ENCODE measurements at regions not wholly inside any gene's neighbourhood (a gene's known extent, or its start where the extent isn't known, plus 50 kb on each side); places are given as distances from the start of the nearest gene placed in this dataset.

DNA sequence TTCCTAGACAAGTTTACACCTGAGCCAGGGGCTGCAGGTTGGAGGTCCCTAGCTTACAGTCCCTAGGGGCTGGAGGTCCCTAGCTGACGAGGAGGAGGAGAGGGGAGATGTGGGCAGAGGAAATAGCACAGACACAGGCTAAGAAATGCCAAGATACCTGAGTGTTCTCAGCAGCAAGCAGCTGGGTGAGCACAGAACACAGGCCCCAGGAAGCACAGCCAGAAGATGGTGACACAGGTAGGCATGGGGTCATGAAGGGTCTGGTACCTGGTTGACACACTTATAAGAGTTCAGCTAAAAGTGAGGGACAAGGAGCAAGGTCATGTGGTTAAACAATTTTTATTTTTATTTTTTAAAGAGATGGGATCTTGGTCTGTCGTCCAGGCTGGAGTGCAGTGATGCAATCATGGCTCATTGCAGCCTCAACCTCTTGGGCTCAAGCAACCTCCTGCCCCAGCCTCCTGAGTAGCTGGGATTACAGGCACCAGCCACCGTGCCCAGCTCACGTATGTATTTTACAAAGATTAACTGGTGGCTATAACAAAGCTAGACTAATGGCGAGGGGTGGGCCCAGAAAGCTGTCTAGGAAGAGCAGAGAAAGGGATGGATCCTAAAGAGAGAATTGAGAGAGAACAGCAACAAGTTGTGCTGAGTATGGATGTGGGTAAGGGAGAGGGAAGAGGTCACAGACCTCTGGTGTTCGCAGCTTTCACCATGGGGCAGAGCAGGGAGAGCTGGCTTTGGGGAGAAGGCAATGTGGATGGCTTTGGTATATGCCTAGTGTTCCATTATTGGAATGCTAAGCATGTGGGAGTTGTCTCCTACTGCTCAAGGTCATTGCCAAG lies 140.3 kb upstream of the KLF14 start:
- TF ChIP-seq, protein P1, sequence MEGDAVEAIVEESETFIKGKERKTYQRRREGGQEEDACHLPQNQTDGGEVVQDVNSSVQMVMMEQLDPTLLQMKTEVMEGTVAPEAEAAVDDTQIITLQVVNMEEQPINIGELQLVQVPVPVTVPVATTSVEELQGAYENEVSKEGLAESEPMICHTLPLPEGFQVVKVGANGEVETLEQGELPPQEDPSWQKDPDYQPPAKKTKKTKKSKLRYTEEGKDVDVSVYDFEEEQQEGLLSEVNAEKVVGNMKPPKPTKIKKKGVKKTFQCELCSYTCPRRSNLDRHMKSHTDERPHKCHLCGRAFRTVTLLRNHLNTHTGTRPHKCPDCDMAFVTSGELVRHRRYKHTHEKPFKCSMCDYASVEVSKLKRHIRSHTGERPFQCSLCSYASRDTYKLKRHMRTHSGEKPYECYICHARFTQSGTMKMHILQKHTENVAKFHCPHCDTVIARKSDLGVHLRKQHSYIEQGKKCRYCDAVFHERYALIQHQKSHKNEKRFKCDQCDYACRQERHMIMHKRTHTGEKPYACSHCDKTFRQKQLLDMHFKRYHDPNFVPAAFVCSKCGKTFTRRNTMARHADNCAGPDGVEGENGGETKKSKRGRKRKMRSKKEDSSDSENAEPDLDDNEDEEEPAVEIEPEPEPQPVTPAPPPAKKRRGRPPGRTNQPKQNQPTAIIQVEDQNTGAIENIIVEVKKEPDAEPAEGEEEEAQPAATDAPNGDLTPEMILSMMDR (IDR thresholded peaks at IDR 0.05; ENCODE audit: low read length), result no peak
- no peak for TF ChIP-seq EZH2phosphoT487 (IDR thresholded peaks at IDR 0.05; ENCODE audit: low read length)
- no peak for TF ChIP-seq EZH2 (optimal IDR thresholded peaks at IDR 0.05; ENCODE audit: low read depth, low read length)
- no peaks in the 10 kb centered on the region for H3K79me2 ChIP-seq (ENCODE audit: low read length)
- H3K36me3 ChIP-seq (replicated peaks; ENCODE audit: insufficient read depth, low read length), result no peaks in the 10 kb centered on the region

DNA sequence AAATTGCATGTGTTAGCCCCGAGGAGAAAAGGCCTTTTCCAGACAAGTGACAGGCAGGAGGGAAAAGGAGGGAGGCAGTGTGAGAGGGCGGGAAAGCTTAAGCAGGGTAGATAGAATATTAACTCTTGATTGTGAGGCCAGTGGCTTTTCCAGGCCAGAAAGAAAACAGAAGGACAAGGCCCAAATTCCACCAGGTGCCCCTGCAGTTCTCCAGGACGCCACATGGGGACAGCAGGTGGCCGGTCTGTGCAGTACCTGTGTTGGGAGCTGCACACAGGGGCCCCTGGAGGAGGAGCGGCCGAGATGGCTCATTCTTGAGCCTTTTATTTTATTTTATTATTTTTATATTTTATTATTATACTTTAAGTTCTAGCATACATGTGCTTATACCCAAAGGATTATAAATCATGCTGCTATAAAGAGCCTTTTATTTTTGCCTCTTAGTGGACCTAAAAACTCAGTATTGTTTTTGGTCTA lies 141.3 kb upstream of the KLF14 start:
- Histone ChIP-seq H3K9me3 (replicated peaks; ENCODE audit: insufficient read depth, low read length) (no peaks in the 10 kb centered on the region), H3K4me2 (ENCODE audit: low read depth, low read length) (no peak overlapping the region), H3K4me1 (ENCODE audit: low read length) (no peaks in the 10 kb centered on the region), H3K79me2 (ENCODE audit: low read length) (no peaks in the 10 kb centered on the region), H3K27ac (ENCODE audit: low read length) (no peak overlapping the region), H3K4me3 (ENCODE audit: low read length) (no peak overlapping the region), H3K9me2 (replicated peaks; ENCODE audit: insufficient read depth, low read length) (no peaks in the 10 kb centered on the region), H2AFZ (ENCODE audit: low read length) (no peak overlapping the region), H3K36me3 (replicated peaks; ENCODE audit: insufficient read depth, low read length) (no peaks in the 10 kb centered on the region), H3K9ac (ENCODE audit: low read length) (no peak overlapping the region), H3F3A (ENCODE audit: insufficient read depth, low read length) (no peaks in the 10 kb centered on the region), H3K27me3 (replicated peaks; ENCODE audit: insufficient read depth, low read length) (no peaks in the 10 kb centered on the region), H4K20me1 (ENCODE audit: insufficient read depth, low read length) (no peaks in the 10 kb centered on the region)
- TF ChIP-seq, protein P1 (IDR thresholded peaks at IDR 0.05; ENCODE audit: low read length), result peak; percentile 78
- TF ChIP-seq EZH2 (optimal IDR thresholded peaks at IDR 0.05; ENCODE audit: low read depth, low read length) (no peak), EZH2phosphoT487 (IDR thresholded peaks at IDR 0.05; ENCODE audit: low read length) (no peak)
- DNase-seq, result peak; percentile 33

More for the DNA sequence above, 140.3 kb upstream of the KLF14 start:
- Histone ChIP-seq H4K20me1 (ENCODE audit: insufficient read depth, low read length) (no peaks in the 10 kb centered on the region), H2AFZ (ENCODE audit: low read length) (no peak overlapping the region), H3K4me1 (ENCODE audit: low read length) (no peaks in the 10 kb centered on the region), H3K9me3 (replicated peaks; ENCODE audit: insufficient read depth, low read length) (no peaks in the 10 kb centered on the region), H3K4me2 (ENCODE audit: low read depth, low read length) (no peak overlapping the region), H3K27me3 (replicated peaks; ENCODE audit: insufficient read depth, low read length) (no peaks in the 10 kb centered on the region), H3K4me3 (ENCODE audit: low read length) (no peak overlapping the region), H3K9me2 (replicated peaks; ENCODE audit: insufficient read depth, low read length) (no peaks in the 10 kb centered on the region), H3F3A (ENCODE audit: insufficient read depth, low read length) (no peaks in the 10 kb centered on the region), H3K27ac (ENCODE audit: low read length) (no peak overlapping the region), H3K9ac (ENCODE audit: low read length) (no peak overlapping the region)
- no peak for DNase-seq

DNA sequence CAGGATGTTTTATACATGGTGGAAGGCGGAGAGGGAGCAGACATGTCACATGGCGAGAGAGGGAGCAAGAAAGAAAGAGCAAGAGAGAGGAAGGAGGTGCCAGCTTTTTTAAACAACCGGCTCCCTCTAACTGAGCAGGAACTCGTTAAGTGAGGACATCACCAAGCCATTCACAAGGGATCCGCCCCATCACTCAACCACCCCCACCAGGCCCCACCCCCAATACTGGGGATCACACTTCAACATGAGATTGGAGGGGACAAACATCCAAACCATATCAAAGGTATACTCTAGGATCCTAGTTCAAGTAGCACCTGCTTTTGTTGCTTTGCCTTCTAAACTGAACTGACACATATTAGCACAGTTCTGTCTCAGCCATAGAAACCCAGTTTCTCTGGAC lies 141.9 kb upstream of the KLF14 start:
- H3K4me2 ChIP-seq (ENCODE audit: low read depth, low read length), result no peak overlapping the region
- DNase-seq, result no peak
- no peaks in the 10 kb centered on the region for H3K36me3 ChIP-seq (replicated peaks; ENCODE audit: insufficient read depth, low read length)
- no peaks in the 10 kb centered on the region for H3K4me1 ChIP-seq (ENCODE audit: low read length)
- no peaks in the 10 kb centered on the region for H3K79me2 ChIP-seq (ENCODE audit: low read length)
- no peaks in the 10 kb centered on the region for H3K27me3 ChIP-seq (replicated peaks; ENCODE audit: insufficient read depth, low read length)
- no peaks in the 10 kb centered on the region for H3K9me2 ChIP-seq (replicated peaks; ENCODE audit: insufficient read depth, low read length)
- no peak overlapping the region for H2AFZ ChIP-seq (ENCODE audit: low read length)
- no peak overlapping the region for H3K27ac ChIP-seq (ENCODE audit: low read length)
- H3F3A ChIP-seq (ENCODE audit: insufficient read depth, low read length), result no peaks in the 10 kb centered on the region
- no peaks in the 10 kb centered on the region for H3K9me3 ChIP-seq (replicated peaks; ENCODE audit: insufficient read depth, low read length)
- H3K9ac ChIP-seq (ENCODE audit: low read length), result no peak overlapping the region
- no peak overlapping the region for H3K4me3 ChIP-seq (ENCODE audit: low read length)
- TF ChIP-seq, protein P1 (IDR thresholded peaks at IDR 0.05; ENCODE audit: low read length), result no peak
- no peaks in the 10 kb centered on the region for H4K20me1 ChIP-seq (ENCODE audit: insufficient read depth, low read length)
